GM23338 (cell line): ENCODE measurements at regions not wholly inside any gene's neighbourhood (a gene's known extent, or its start where the extent isn't known, plus 50 kb on each side); places are given as distances from the start of the nearest gene placed in this dataset.

ENCODE experiments used
- ATAC-seq: fragments of 200-7000 bp; cut with Tn5 transposase; 3 replicates; pipeline ENCODE4 v1.9.1; 2020
- DNase-seq: peaks from one replicate; pipeline ENCODE4 v3.0.0-alpha.2; 2015; ENCODE audit warnings: low spot score
- H2AFZ ChIP-seq: fragments of 200-600 bp; sonication (generic); 2 replicates; pipeline ENCODE4 v1.8.0; 2016; ENCODE audit warnings: antibody characterized with exemption, mild to moderate bottlenecking, moderate library complexity
- H3F3A ChIP-seq: fragments of 200-600 bp; sonication (generic); replicated peaks from 2 replicates; pipeline ENCODE4 v1.8.0; 2017; ENCODE audit warnings: antibody characterized with exemption, mixed run types, low read depth
- H3K27ac ChIP-seq: fragments of 200-600 bp; sonication (generic); 2 replicates; pipeline ENCODE4 v1.6.1; 2016; ENCODE audit warnings: low read depth
- H3K27me3 ChIP-seq: fragments of 200-600 bp; sonication (generic); 2 replicates; pipeline ENCODE4 v1.8.0; 2016; ENCODE audit warnings: mild to moderate bottlenecking, mixed run types, moderate library complexity; ENCODE audit not compliant: insufficient read depth
- H3K36me3 ChIP-seq: fragments of 200-600 bp; sonication (generic); 2 replicates; pipeline ENCODE4 v1.8.0; 2016; ENCODE audit warnings: mild to moderate bottlenecking; ENCODE audit not compliant: insufficient read depth
- H3K4me1 ChIP-seq: fragments of 200-600 bp; sonication (generic); 2 replicates; pipeline ENCODE4 v1.8.0; 2016; ENCODE audit warnings: mild to moderate bottlenecking, moderate library complexity; ENCODE audit not compliant: insufficient read depth
- H3K4me2 ChIP-seq: fragments of 200-600 bp; sonication (generic); 2 replicates; pipeline ENCODE4 v1.7.1; 2017; ENCODE audit warnings: mixed run types
- H3K4me3 ChIP-seq: fragments of 200-600 bp; sonication (generic); 2 replicates; pipeline ENCODE4 v1.6.1; 2016; ENCODE audit warnings: mixed run types
- H3K79me2 ChIP-seq: fragments of 200-600 bp; sonication (generic); replicated peaks from 2 replicates; pipeline ENCODE4 v1.8.0; 2017; ENCODE audit warnings: mild to moderate bottlenecking; ENCODE audit not compliant: insufficient read depth
- H3K9me2 ChIP-seq: fragments of 200-600 bp; sonication (generic); 2 replicates; pipeline ENCODE4 v1.8.0; 2017; ENCODE audit not compliant: insufficient read depth
- H4K20me1 ChIP-seq: fragments of 200-600 bp; sonication (generic); replicated peaks from 2 replicates; pipeline ENCODE4 v1.8.0; 2017; ENCODE audit warnings: mild to moderate bottlenecking; ENCODE audit not compliant: insufficient read depth
- H3K27ac Mint-ChIP-seq: 2 replicates; pipeline ENCODE4 v1.8.0; 2020; ENCODE audit warnings: inconsistent platforms, mild to moderate bottlenecking, moderate library complexity, mixed read lengths
- H3K27me3 Mint-ChIP-seq: 3 replicates; pipeline ENCODE4 v1.8.0; 2022; ENCODE audit warnings: low read depth, mild to moderate bottlenecking, moderate library complexity, mixed read lengths, inconsistent platforms; ENCODE audit not compliant: insufficient read depth, poor library complexity
- H3K36me3 Mint-ChIP-seq: 3 replicates; pipeline ENCODE4 v1.8.0; 2021; ENCODE audit warnings: low read depth, mild to moderate bottlenecking, inconsistent platforms, moderate library complexity, mixed read lengths
- H3K4me1 Mint-ChIP-seq: 3 replicates; pipeline ENCODE4 v1.8.0; 2020; ENCODE audit warnings: mild to moderate bottlenecking, inconsistent platforms, mixed read lengths
- H3K4me3 Mint-ChIP-seq: 3 replicates; pipeline ENCODE4 v1.8.0; 2021; ENCODE audit warnings: moderate library complexity, mild to moderate bottlenecking, inconsistent platforms, mixed read lengths
- H3K9me3 Mint-ChIP-seq: 3 replicates; pipeline ENCODE4 v1.8.0; 2020; ENCODE audit warnings: moderate library complexity, mild to moderate bottlenecking, inconsistent platforms, mixed read lengths
- CREB1 ChIP-seq: fragments of 250-450 bp; sonication (Bioruptor Pico); IDR thresholded peaks from 2 replicates; pipeline ENCODE4 v1.5.0; 2020; ENCODE audit warnings: low read depth, mild to moderate bottlenecking, moderate library complexity
- CTCF ChIP-seq, 2 experiments: fragments of 200-600 bp in 1 of 2; sonication (generic) in 1 of 2; conservative IDR thresholded peaks; 2 replicates each; pipeline versions ENCODE4 v1.5.1 to v1.6.1; 2016 to 2017; ENCODE audit warnings: antibody characterized with exemption in 2 of 2, low read depth in 2 of 2, mild to moderate bottlenecking in 2 of 2, moderate library complexity in 1 of 2
- ETS1 ChIP-seq: IDR thresholded peaks from 2 replicates; pipeline ENCODE4 v1.6.1; 2016; ENCODE audit warnings: antibody characterized with exemption
- EZH2 ChIP-seq: fragments of 200-600 bp; sonication (generic); IDR thresholded peaks from one replicate; pipeline ENCODE4 v1.8.0; 2017; ENCODE audit warnings: antibody characterized with exemption, mild to moderate bottlenecking, low read depth; ENCODE audit not compliant: unreplicated experiment
- EZH2phosphoT487 ChIP-seq: fragments of 200-600 bp; sonication (generic); IDR thresholded peaks from one replicate; pipeline ENCODE4 v1.8.1; 2018; ENCODE audit warnings: antibody characterized with exemption; ENCODE audit not compliant: unreplicated experiment
- JUNB ChIP-seq: IDR thresholded peaks from one replicate; pipeline ENCODE4 v1.6.1; 2016; ENCODE audit warnings: antibody characterized with exemption; ENCODE audit not compliant: unreplicated experiment
- NANOG ChIP-seq: IDR thresholded peaks from 2 replicates; pipeline ENCODE4 v1.6.1; 2016; ENCODE audit warnings: antibody characterized with exemption, borderline replicate concordance
- STAT1 ChIP-seq: IDR thresholded peaks from one replicate; pipeline ENCODE4 v1.6.1; 2016; ENCODE audit warnings: antibody characterized with exemption; ENCODE audit not compliant: unreplicated experiment
- ZNF114 ChIP-seq: fragments of 250-450 bp; sonication (Bioruptor Pico); IDR thresholded peaks from 2 replicates; pipeline ENCODE4 v1.5.0; 2020; ENCODE audit warnings: mild to moderate bottlenecking, moderate library complexity
- ZNF331 ChIP-seq: fragments of 250-450 bp; sonication (Bioruptor Pico); IDR thresholded peaks from 2 replicates; pipeline ENCODE4 v1.5.0; 2020; ENCODE audit warnings: low read depth, mild to moderate bottlenecking, moderate library complexity
- TF ChIP-seq, protein P1 (sequence below): IDR thresholded peaks from one replicate; pipeline ENCODE4 v1.6.1; 2018; ENCODE audit warnings: antibody characterized with exemption; ENCODE audit not compliant: unreplicated experiment

- H3K9me2 ChIP-seq: no peaks in the 10 kb centered on the region
- H4K20me1 ChIP-seq: no peaks in the 10 kb centered on the region
- H3K4me2 ChIP-seq: no peak overlapping the region
- H3K4me3 ChIP-seq: no peak overlapping the region
- Mint-ChIP-seq H3K27ac (peak overlapping the region; percentile 68; the same call in 1 of the 2 replicates), H3K27me3 (peaks cover 3% of the 10 kb centered on the region), H3K9me3 (peaks cover 2% of the 10 kb centered on the region; the same call in 1 of the 3 replicates), H3K36me3 (0 out of 3 replicates have a peak, but pooled peaks cover 3% of the 10 kb centered on the region), H3K4me3 (no peak overlapping the region), H3K4me1 (peaks cover 29% of the 10 kb centered on the region)
- DNase-seq (no peak), ATAC-seq (no peak)
- no peaks in the 10 kb centered on the region for H3K36me3 ChIP-seq
- H3K79me2 ChIP-seq: no peaks in the 10 kb centered on the region
- no peak overlapping the region for H2AFZ ChIP-seq
- H3K4me1 ChIP-seq: peaks cover 23% of the 10 kb centered on the region
- no peak for TF ChIP-seq CTCF (conservative IDR thresholded peaks at IDR 0.05; ENCODE audit: low read depth in 2 of 2)
- TF ChIP-seq ZNF331 (CRISPR knock-in tag): no peak
- TF ChIP-seq ETS1: no peak
- no peak for TF ChIP-seq JUNB
- TF ChIP-seq, protein P1, sequence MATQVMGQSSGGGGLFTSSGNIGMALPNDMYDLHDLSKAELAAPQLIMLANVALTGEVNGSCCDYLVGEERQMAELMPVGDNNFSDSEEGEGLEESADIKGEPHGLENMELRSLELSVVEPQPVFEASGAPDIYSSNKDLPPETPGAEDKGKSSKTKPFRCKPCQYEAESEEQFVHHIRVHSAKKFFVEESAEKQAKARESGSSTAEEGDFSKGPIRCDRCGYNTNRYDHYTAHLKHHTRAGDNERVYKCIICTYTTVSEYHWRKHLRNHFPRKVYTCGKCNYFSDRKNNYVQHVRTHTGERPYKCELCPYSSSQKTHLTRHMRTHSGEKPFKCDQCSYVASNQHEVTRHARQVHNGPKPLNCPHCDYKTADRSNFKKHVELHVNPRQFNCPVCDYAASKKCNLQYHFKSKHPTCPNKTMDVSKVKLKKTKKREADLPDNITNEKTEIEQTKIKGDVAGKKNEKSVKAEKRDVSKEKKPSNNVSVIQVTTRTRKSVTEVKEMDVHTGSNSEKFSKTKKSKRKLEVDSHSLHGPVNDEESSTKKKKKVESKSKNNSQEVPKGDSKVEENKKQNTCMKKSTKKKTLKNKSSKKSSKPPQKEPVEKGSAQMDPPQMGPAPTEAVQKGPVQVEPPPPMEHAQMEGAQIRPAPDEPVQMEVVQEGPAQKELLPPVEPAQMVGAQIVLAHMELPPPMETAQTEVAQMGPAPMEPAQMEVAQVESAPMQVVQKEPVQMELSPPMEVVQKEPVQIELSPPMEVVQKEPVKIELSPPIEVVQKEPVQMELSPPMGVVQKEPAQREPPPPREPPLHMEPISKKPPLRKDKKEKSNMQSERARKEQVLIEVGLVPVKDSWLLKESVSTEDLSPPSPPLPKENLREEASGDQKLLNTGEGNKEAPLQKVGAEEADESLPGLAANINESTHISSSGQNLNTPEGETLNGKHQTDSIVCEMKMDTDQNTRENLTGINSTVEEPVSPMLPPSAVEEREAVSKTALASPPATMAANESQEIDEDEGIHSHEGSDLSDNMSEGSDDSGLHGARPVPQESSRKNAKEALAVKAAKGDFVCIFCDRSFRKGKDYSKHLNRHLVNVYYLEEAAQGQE: no peak
- TF ChIP-seq ZNF114 (CRISPR knock-in tag): no peak
- TF ChIP-seq EZH2: no peak
- no peaks in the 10 kb centered on the region for H3F3A ChIP-seq
- H3K27me3 ChIP-seq: no peaks in the 10 kb centered on the region
- H3K27ac ChIP-seq: no peak overlapping the region
These were observed 134.6 kb upstream of the CCN2 start for GRCh38 chr6:132085731-132086130.

DNA sequence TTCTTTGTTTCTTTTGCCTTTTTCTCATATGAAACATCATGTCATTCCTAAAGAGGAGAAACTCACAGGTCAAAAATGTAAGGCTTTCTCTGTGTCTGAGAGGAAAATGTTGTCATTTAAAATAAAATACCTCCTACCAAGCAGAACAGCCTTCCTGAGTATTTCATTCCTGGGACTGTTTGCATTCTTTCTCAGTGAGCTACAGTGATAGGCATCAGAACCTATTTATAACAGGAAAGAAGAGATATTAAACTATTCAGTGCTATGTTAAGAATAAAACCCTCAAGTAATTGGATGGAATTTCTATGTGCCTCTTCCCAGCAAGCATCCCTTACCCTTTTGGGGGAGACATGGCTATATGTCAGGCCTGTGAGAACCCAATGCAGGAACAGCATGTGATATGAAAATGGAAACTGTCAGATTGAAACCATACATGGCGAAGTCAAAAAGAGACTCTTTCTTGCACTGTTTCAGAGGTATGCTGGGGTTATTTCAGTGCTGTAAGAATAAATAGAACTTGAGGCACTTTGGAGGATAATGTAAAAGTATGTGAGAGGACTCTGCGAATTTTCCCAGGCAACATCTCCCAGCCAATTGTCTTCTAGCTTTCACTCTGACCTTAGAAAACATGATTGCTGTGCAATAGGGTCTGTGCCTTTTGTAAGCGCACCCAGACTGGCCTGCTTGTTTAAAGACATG, 133.8 kb upstream of the CCN2 start:
- peaks cover 23% of the 10 kb centered on the region for H3K4me1 ChIP-seq
- no peaks in the 10 kb centered on the region for H4K20me1 ChIP-seq
- TF ChIP-seq EZH2phosphoT487 (no peak), JUNB (no peak), CTCF (conservative IDR thresholded peaks at IDR 0.05; ENCODE audit: low read depth in 2 of 2) (no peak), ZNF331 (CRISPR knock-in tag) (no peak), CREB1 (no peak), STAT1 (no peak), NANOG (no peak)
- TF ChIP-seq, protein P1: no peak
- ATAC-seq: no peak
- Mint-ChIP-seq H3K9me3 (peaks cover 2% of the 10 kb centered on the region; the same call in 1 of the 3 replicates), H3K36me3 (0 out of 3 replicates have a peak, but pooled peaks cover 3% of the 10 kb centered on the region), H3K27ac (peak overlapping the region; percentile 68), H3K27me3 (peaks cover 3% of the 10 kb centered on the region), H3K4me1 (peaks cover 29% of the 10 kb centered on the region), H3K4me3 (no peak overlapping the region)
- peak overlapping the region; percentile 6 for H2AFZ ChIP-seq
- H3K27me3 ChIP-seq: no peaks in the 10 kb centered on the region
- H3K4me2 ChIP-seq: no peak overlapping the region
- no peak for DNase-seq
- no peak overlapping the region for H3K4me3 ChIP-seq
- no peaks in the 10 kb centered on the region for H3K79me2 ChIP-seq
- H3K9me2 ChIP-seq: no peaks in the 10 kb centered on the region
- H3K36me3 ChIP-seq: no peaks in the 10 kb centered on the region
- H3K27ac ChIP-seq: no peak overlapping the region
- no peaks in the 10 kb centered on the region for H3F3A ChIP-seq
